K562 (cell line): ENCODE measurements at regions not wholly inside any gene's neighbourhood (a gene's known extent, or its start where the extent isn't known, plus 50 kb on each side); places are given as distances from the start of the nearest gene placed in this dataset.
A peak's percentile ranks its signal among the peaks of the same experiment; 100 is the strongest.

Source experiments
- CHCHD3 ChIP-seq: fragments of 250-450 bp; sonication (Bioruptor Pico); IDR thresholded peaks from 2 replicates; pipeline ENCODE4 v2.1.2; 2022; ENCODE audit warnings: mild to moderate bottlenecking
- COPS2 ChIP-seq: fragments of 450-650 bp; conservative IDR thresholded peaks from 2 replicates; pipeline ENCODE4 v1.6.1; 2016; ENCODE audit warnings: mild to moderate bottlenecking, moderate library complexity
- CREM ChIP-seq: IDR thresholded peaks from 2 replicates; pipeline ENCODE4 v1.6.1; 2014; ENCODE audit warnings: antibody characterized with exemption, low read depth
- E4F1 ChIP-seq: fragments of 250-450 bp; sonication (Bioruptor Pico); IDR thresholded peaks from 2 replicates; pipeline ENCODE4 v1.5.0; 2021; ENCODE audit warnings: mild to moderate bottlenecking, borderline replicate concordance
- ELK1 ChIP-seq: sonication (generic); formaldehyde crosslinking; IDR thresholded peaks from 2 replicates; pipeline ENCODE4 v1.8.1; 2022; ENCODE audit warnings: missing genetic modification reagents
- MNT ChIP-seq, 2 experiments: fragments of 450-650 bp; conservative IDR thresholded peaks; 2 replicates each; pipeline ENCODE4 v1.6.1; 2017; ENCODE audit warnings: mild to moderate bottlenecking in 2 of 2, moderate library complexity in 2 of 2
- MYC ChIP-seq, 2 experiments: fragments of 250-450 bp in 1 of 2; sonication (Bioruptor Pico) in 1 of 2; IDR thresholded peaks; 2 replicates each; pipeline versions ENCODE4 v1.5.1 to v1.6.1; 2012 to 2021; ENCODE audit warnings: low read depth in 2 of 2, borderline replicate concordance in 1 of 2, improper control_type of control experiment in 1 of 2, low read length in 1 of 2, mild to moderate bottlenecking in 1 of 2, moderate library complexity in 1 of 2
- RFX7 ChIP-seq: fragments of 250-450 bp; sonication (Bioruptor Pico); IDR thresholded peaks from 2 replicates; pipeline ENCODE4 v1.5.1; 2021; ENCODE audit warnings: mild to moderate bottlenecking
- ZMIZ1 ChIP-seq, 2 experiments: fragments of 150-350 bp in 1 of 2; IDR thresholded peaks; 2 replicates each; pipeline ENCODE4 v1.6.1; 2012 to 2016; ENCODE audit warnings: low read depth in 2 of 2, low read length in 2 of 2, mild to moderate bottlenecking in 1 of 2, moderate library complexity in 1 of 2

- TF ChIP-seq ELK1 (CRISPR knock-in tag): no peak
- no peak for TF ChIP-seq RFX7 (CRISPR knock-in tag)
- TF ChIP-seq CHCHD3: no peak
- peak in 1 of 2 experiments; percentile 35; a peak in 1 of 4 replicates for TF ChIP-seq MNT (conservative IDR thresholded peaks at IDR 0.05)
- peak; percentile 40; the same call in 1 of the 2 replicates for TF ChIP-seq MYC (IDR thresholded peaks at IDR 0.05; ENCODE audit: low read depth, low read length)
- 0 out of 2 replicates have a peak, but pooled peaks have one; percentile 21 for TF ChIP-seq MYC (CRISPR knock-in tag; IDR thresholded peaks at IDR 0.05; ENCODE audit: borderline replicate concordance, low read depth)
- TF ChIP-seq CREM: peak; percentile 78
- TF ChIP-seq E4F1 (CRISPR knock-in tag): no peak
- TF ChIP-seq COPS2: no peak
- 0 out of 4 replicates have a peak, but pooled peaks of 1 of the 2 experiments have one; percentile 25 for TF ChIP-seq ZMIZ1 (IDR thresholded peaks at IDR 0.05; ENCODE audit: low read depth in 2 of 2, low read length in 2 of 2)
Observed at GRCh38 chr16:85303354-85303883, 191.1 kb upstream of the CIBAR2 start (continued).
